ENCODE measurements at regions not wholly inside any gene's neighbourhood (a gene's known extent, or its start where the extent isn't known, plus 50 kb on each side); places are given as distances from the start of the nearest gene placed in this dataset.

DNA sequence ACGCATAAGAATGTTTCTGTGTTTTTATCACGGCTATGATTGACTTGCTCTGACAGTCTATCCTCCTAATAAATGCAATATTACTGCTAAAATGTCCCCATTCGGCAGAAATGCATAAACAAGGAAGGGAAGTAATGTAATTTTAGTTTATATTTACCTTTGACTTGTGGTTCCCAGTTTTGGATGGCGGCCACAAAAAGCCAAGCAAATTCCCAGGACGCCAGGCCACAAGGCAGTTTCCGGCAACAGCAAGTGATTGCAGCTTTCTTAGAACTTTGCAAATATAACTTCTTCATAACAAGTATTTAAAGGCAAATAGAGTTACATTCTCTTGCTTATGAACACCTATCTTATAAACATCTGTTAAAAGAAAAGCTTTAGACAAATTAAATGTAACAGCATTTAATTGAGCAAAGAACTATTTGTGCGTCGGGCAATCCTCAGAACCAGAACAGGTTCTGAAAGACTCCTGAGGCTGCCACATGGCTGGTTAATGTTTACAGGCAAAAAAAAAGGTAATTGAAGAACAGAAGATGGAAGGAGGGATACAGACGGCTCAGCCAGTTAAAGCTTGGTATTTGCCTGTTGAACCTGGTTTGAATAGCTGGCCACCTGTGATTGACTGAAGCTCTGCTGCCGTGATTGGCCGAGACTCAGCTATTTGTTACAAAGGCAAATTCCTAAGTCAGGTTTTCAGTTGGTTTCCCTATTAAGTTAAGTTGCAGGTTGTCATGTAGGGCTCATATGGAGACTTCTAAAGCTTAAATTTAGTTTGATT, 80.8 kb downstream of the C21orf91 start:
- no peak overlapping the region for H3K4me3 ChIP-seq (ENCODE audit: low read length in 2 of 2)
- no peaks in the 10 kb centered on the region for H3K27me3 ChIP-seq (ENCODE audit: control insufficient read depth in 1 of 2, insufficient read depth in 2 of 2, low read length in 1 of 2)
- no peaks in the 10 kb centered on the region for H3K4me1 ChIP-seq (ENCODE audit: control insufficient read depth in 1 of 2, insufficient read depth in 2 of 2, low read length in 2 of 2)
- H3K27ac ChIP-seq (ENCODE audit: low read depth in 1 of 2, low read length in 2 of 2) = no peak overlapping the region
- H3K36me3 ChIP-seq (ENCODE audit: control insufficient read depth in 1 of 2, insufficient read depth in 2 of 2, low read length in 1 of 2) = no peaks in the 10 kb centered on the region
- no peak for ATAC-seq (ENCODE audit: low FRiP score)
- intact Hi-C loops (cut with DNase I) = no loop called here
- DNase-seq = peak in 1 of 2 donors; percentile 47
- H3K9me3 ChIP-seq (ENCODE audit: control insufficient read depth, low read length) = no peaks in the 10 kb centered on the region
- 32 to 40% methylated on average over 11 of the region's 11 CpGs for WGBS, 2 donors

DNA sequence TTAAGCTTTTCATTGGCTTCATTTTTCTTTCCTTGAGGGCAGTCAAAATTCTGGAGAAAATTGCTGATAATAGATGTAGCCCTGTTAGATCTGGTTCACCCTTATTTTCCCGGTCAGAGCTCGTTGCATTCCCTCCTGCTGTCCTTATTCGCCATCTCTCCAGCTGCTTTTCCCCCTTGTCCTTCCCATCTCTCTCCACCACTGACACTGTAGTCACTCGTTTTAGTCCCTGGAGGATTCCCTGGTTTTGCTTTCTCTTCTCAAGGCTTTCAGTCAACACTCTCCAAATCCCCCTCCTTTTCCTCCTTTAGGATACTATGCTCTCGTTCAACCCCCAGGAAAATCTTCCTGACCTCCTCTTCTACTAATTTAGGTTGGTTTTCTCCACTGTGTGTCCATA, 83.1 kb downstream of the C21orf91 start:
- no peak overlapping the region for H3K27ac ChIP-seq (ENCODE audit: low read depth in 1 of 2, low read length in 2 of 2)
- 70% methylated on average over 5 of the region's 5 CpGs for WGBS, 2 donors
- DNase-seq (no peak), ATAC-seq (ENCODE audit: low FRiP score) (no peak)
- no peak overlapping the region for H3K4me3 ChIP-seq (ENCODE audit: low read length in 2 of 2)
- H3K36me3 ChIP-seq (ENCODE audit: control insufficient read depth in 1 of 2, insufficient read depth in 2 of 2, low read length in 1 of 2) = no peaks in the 10 kb centered on the region
- no peaks in the 10 kb centered on the region for H3K9me3 ChIP-seq (ENCODE audit: control insufficient read depth, low read length)
- intact Hi-C loops (cut with DNase I) = no loop called here
- no peaks in the 10 kb centered on the region for H3K27me3 ChIP-seq (ENCODE audit: control insufficient read depth in 1 of 2, insufficient read depth in 2 of 2, low read length in 1 of 2)
- H3K4me1 ChIP-seq (ENCODE audit: control insufficient read depth in 1 of 2, insufficient read depth in 2 of 2, low read length in 2 of 2) = peaks cover 0 to 3% of the 10 kb centered on the region in 2 donors

- peaks cover 0 to 3% of the 10 kb centered on the region in 2 donors for H3K4me1 ChIP-seq (ENCODE audit: control insufficient read depth in 1 of 2, insufficient read depth in 2 of 2, low read length in 2 of 2)
- ATAC-seq (ENCODE audit: low FRiP score) (no peak), DNase-seq (no peak)
- no peak overlapping the region for H3K4me3 ChIP-seq (ENCODE audit: low read length in 2 of 2)
- no peaks in the 10 kb centered on the region for H3K27me3 ChIP-seq (ENCODE audit: control insufficient read depth in 1 of 2, insufficient read depth in 2 of 2, low read length in 1 of 2)
- no peak overlapping the region for H3K27ac ChIP-seq (ENCODE audit: low read depth in 1 of 2, low read length in 2 of 2)
- no peaks in the 10 kb centered on the region for H3K36me3 ChIP-seq (ENCODE audit: control insufficient read depth in 1 of 2, insufficient read depth in 2 of 2, low read length in 1 of 2)
- 52 to 56% methylated on average over 5 of the region's 5 CpGs for WGBS, 2 donors
- intact Hi-C loops (cut with DNase I) = no loop called here
- no peaks in the 10 kb centered on the region for H3K9me3 ChIP-seq (ENCODE audit: control insufficient read depth, low read length)
Observed at GRCh38 chr21:17733209-17733608, 85.9 kb downstream of the C21orf91 start.

- Histone ChIP-seq H3K4me3 (ENCODE audit: low read length in 2 of 2) (no peak overlapping the region), H3K9me3 (ENCODE audit: control insufficient read depth, low read length) (no peaks in the 10 kb centered on the region), H3K27me3 (ENCODE audit: control insufficient read depth in 1 of 2, insufficient read depth in 2 of 2, low read length in 1 of 2) (no peaks in the 10 kb centered on the region), H3K36me3 (ENCODE audit: control insufficient read depth in 1 of 2, insufficient read depth in 2 of 2, low read length in 1 of 2) (no peaks in the 10 kb centered on the region), H3K4me1 (ENCODE audit: control insufficient read depth in 1 of 2, insufficient read depth in 2 of 2, low read length in 2 of 2) (peaks cover 0 to 3% of the 10 kb centered on the region in 2 donors), H3K27ac (ENCODE audit: low read depth in 1 of 2, low read length in 2 of 2) (no peak overlapping the region)
- DNase-seq = no peak
- ATAC-seq (ENCODE audit: low FRiP score) = no peak
- intact Hi-C loops (cut with DNase I) = no loop called here
- 31 to 32% methylated on average over 2 of the region's 2 CpGs for WGBS, 2 donors
Observed at GRCh38 chr21:17732306-17732705, 86.8 kb downstream of the C21orf91 start.

- Histone ChIP-seq H3K9me3 (ENCODE audit: control insufficient read depth, low read length) (no peaks in the 10 kb centered on the region), H3K4me3 (ENCODE audit: low read length in 2 of 2) (no peak overlapping the region), H3K27me3 (ENCODE audit: control insufficient read depth in 1 of 2, insufficient read depth in 2 of 2, low read length in 1 of 2) (no peaks in the 10 kb centered on the region), H3K4me1 (ENCODE audit: control insufficient read depth in 1 of 2, insufficient read depth in 2 of 2, low read length in 2 of 2) (peaks cover 0 to 3% of the 10 kb centered on the region in 2 donors), H3K27ac (ENCODE audit: low read depth in 1 of 2, low read length in 2 of 2) (no peak overlapping the region), H3K36me3 (ENCODE audit: control insufficient read depth in 1 of 2, insufficient read depth in 2 of 2, low read length in 1 of 2) (no peaks in the 10 kb centered on the region)
- intact Hi-C loops (cut with DNase I) = no loop called here
- ATAC-seq (ENCODE audit: low FRiP score) = no peak
- DNase-seq = no peak
- WGBS, 2 donors = 94% methylated on average over 4 of the region's 4 CpGs
Observed at GRCh38 chr21:17731554-17731953, 87.6 kb downstream of the C21orf91 start.

GRCh38 chr21:17730782-17731181, 88.4 kb downstream of the C21orf91 start:
- Histone ChIP-seq H3K27ac (ENCODE audit: low read depth in 1 of 2, low read length in 2 of 2) (no peak overlapping the region), H3K36me3 (ENCODE audit: control insufficient read depth in 1 of 2, insufficient read depth in 2 of 2, low read length in 1 of 2) (no peaks in the 10 kb centered on the region), H3K4me3 (ENCODE audit: low read length in 2 of 2) (no peak overlapping the region), H3K4me1 (ENCODE audit: control insufficient read depth in 1 of 2, insufficient read depth in 2 of 2, low read length in 2 of 2) (peaks cover 0 to 3% of the 10 kb centered on the region in 2 donors), H3K9me3 (ENCODE audit: control insufficient read depth, low read length) (no peaks in the 10 kb centered on the region), H3K27me3 (ENCODE audit: control insufficient read depth in 1 of 2, insufficient read depth in 2 of 2, low read length in 1 of 2) (no peaks in the 10 kb centered on the region)
- WGBS, 2 donors = 91 to 96% methylated on average over 1 of the region's 1 CpG
- DNase-seq = no peak
- intact Hi-C loops (cut with DNase I) = no loop called here
- ATAC-seq (ENCODE audit: low FRiP score) = no peak

DNA sequence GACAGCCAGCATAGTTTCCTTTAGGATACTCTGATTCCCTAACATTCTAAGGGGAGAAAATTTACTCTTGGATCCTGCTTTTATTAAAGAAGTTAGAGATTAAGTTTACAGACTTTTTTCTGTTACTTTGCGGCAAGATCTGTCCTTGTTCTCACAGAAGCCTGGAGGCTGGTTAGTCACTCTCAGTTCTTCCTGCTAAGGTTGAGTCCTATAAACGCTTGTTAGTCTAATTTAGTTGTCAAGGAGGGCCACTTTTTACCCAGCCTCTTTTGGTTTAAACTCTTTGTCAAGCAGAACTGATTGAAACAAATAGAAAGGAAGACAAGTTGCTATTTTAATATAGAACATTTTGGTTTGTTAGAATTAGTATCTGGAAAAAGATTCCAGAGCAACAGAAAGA, 89.7 kb downstream of the C21orf91 start:
- intact Hi-C loops (cut with DNase I) = no loop called here
- Histone ChIP-seq H3K27me3 (ENCODE audit: control insufficient read depth in 1 of 2, insufficient read depth in 2 of 2, low read length in 1 of 2) (no peaks in the 10 kb centered on the region), H3K4me3 (ENCODE audit: low read length in 2 of 2) (no peak overlapping the region), H3K4me1 (ENCODE audit: control insufficient read depth in 1 of 2, insufficient read depth in 2 of 2, low read length in 2 of 2) (peaks cover 0 to 3% of the 10 kb centered on the region in 2 donors), H3K36me3 (ENCODE audit: control insufficient read depth in 1 of 2, insufficient read depth in 2 of 2, low read length in 1 of 2) (no peaks in the 10 kb centered on the region), H3K27ac (ENCODE audit: low read depth in 1 of 2, low read length in 2 of 2) (no peak overlapping the region), H3K9me3 (ENCODE audit: control insufficient read depth, low read length) (no peaks in the 10 kb centered on the region)
- ATAC-seq (ENCODE audit: low FRiP score) = no peak
- DNase-seq = no peak
- 77 to 88% methylated on average over 2 of the region's 2 CpGs for WGBS, 2 donors

- Histone ChIP-seq H3K9me3 (ENCODE audit: control insufficient read depth, low read length) (no peaks in the 10 kb centered on the region), H3K27ac (ENCODE audit: low read depth in 1 of 2, low read length in 2 of 2) (no peak overlapping the region), H3K36me3 (ENCODE audit: control insufficient read depth in 1 of 2, insufficient read depth in 2 of 2, low read length in 1 of 2) (no peaks in the 10 kb centered on the region), H3K4me3 (ENCODE audit: low read length in 2 of 2) (no peak overlapping the region), H3K4me1 (ENCODE audit: control insufficient read depth in 1 of 2, insufficient read depth in 2 of 2, low read length in 2 of 2) (no peaks in the 10 kb centered on the region), H3K27me3 (ENCODE audit: control insufficient read depth in 1 of 2, insufficient read depth in 2 of 2, low read length in 1 of 2) (no peaks in the 10 kb centered on the region)
- DNase-seq (no peak), ATAC-seq (ENCODE audit: low FRiP score) (no peak)
- 80 to 92% methylated on average over 6 of the region's 6 CpGs for WGBS, 2 donors
- intact Hi-C loops (cut with DNase I) = no loop called here
Observed at GRCh38 chr21:17727361-17727760, 91.8 kb downstream of the C21orf91 start.

DNA sequence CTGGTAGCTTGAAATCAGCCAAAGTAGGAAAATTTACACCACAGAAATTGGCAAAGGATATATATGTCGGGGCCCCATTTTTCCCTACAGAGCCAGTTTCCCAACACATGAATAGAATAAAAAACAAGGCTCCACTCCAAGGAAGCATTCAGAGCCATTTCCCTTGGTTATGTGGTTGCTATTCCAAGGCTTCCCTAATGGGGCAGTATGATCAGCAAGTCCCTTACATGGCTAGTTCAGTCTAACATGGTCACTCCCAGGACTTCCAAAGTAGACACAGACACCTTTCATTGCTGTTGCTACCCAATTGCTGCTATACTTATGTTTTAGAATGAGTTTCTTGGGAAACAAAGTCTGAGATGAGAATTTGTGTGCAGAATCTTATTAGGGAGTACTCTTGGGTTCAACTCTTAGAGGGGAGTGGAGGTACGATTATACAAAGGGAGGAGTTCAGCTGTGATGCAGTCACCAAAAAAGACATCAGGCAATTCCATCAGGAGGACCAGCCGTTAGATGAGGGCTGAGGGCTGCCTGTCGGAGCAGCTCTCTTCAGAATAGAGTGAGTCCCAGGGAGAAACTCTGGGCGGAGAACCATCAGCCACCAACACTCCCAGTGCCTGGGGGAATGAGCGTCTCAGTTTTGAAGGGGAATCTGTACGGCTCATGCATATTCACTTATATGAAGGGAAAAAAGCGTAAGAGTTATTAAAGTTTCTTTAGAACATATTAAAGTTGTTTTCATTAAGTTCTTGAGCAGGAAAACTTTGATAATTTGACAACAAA, 92.9 kb downstream of the C21orf91 start:
- WGBS, 2 donors = 90 to 94% methylated on average over 8 of the region's 8 CpGs
- intact Hi-C loops (cut with DNase I) = no loop called here
- ATAC-seq (ENCODE audit: low FRiP score) = no peak

More for the DNA sequence above, 92.9 kb downstream of the C21orf91 start:
- no peak for DNase-seq
- Histone ChIP-seq H3K27ac (ENCODE audit: low read depth in 1 of 2, low read length in 2 of 2) (no peak overlapping the region), H3K4me1 (ENCODE audit: control insufficient read depth in 1 of 2, insufficient read depth in 2 of 2, low read length in 2 of 2) (no peaks in the 10 kb centered on the region), H3K9me3 (ENCODE audit: control insufficient read depth, low read length) (no peaks in the 10 kb centered on the region), H3K27me3 (ENCODE audit: control insufficient read depth in 1 of 2, insufficient read depth in 2 of 2, low read length in 1 of 2) (no peaks in the 10 kb centered on the region), H3K4me3 (ENCODE audit: low read length in 2 of 2) (no peak overlapping the region), H3K36me3 (ENCODE audit: control insufficient read depth in 1 of 2, insufficient read depth in 2 of 2, low read length in 1 of 2) (no peaks in the 10 kb centered on the region)

Data from aorta (tissue), 5 donors.